ENCODE measurements at regions not wholly inside any gene's neighbourhood (a gene's known extent, or its start where the extent isn't known, plus 50 kb on each side); places are given as distances from the start of the nearest gene placed in this dataset.

GRCh38 chr17:77803726-77804125, 154.8 kb upstream of the TNRC6C start:
- TF ChIP-seq REST (IDR thresholded peaks at IDR 0.05; ENCODE audit: insufficient read depth in 1 of 2, low read depth in 2 of 2, low read length in 2 of 2): no peak
- no peak for TF ChIP-seq SIN3A (IDR thresholded peaks at IDR 0.05; ENCODE audit: borderline replicate concordance, insufficient read depth, low read length)
- no peak for TF ChIP-seq POLR2AphosphoS5 (IDR thresholded peaks at IDR 0.05; ENCODE audit: low read depth, low read length)
- no peak for TF ChIP-seq TAF1 (IDR thresholded peaks at IDR 0.05; ENCODE audit: borderline replicate concordance, insufficient read depth, low read length)
- no peak for TF ChIP-seq FOXP2 (optimal IDR thresholded peaks at IDR 0.05; ENCODE audit: borderline replicate concordance, extremely low read depth, extremely low read length, insufficient read depth)

GRCh38 chr17:77804796-77805426, 153.6 kb upstream of the TNRC6C start:
- TF ChIP-seq SIN3A (IDR thresholded peaks at IDR 0.05; ENCODE audit: borderline replicate concordance, insufficient read depth, low read length): no peak
- TF ChIP-seq REST (IDR thresholded peaks at IDR 0.05; ENCODE audit: insufficient read depth in 1 of 2, low read depth in 2 of 2, low read length in 2 of 2): no peak
- no peak for TF ChIP-seq TAF1 (IDR thresholded peaks at IDR 0.05; ENCODE audit: borderline replicate concordance, insufficient read depth, low read length)
- no peak for TF ChIP-seq FOXP2 (optimal IDR thresholded peaks at IDR 0.05; ENCODE audit: borderline replicate concordance, extremely low read depth, extremely low read length, insufficient read depth)
- TF ChIP-seq POLR2AphosphoS5 (IDR thresholded peaks at IDR 0.05; ENCODE audit: low read depth, low read length): no peak

- no peak for TF ChIP-seq SIN3A (IDR thresholded peaks at IDR 0.05; ENCODE audit: borderline replicate concordance, insufficient read depth, low read length)
- no peak for TF ChIP-seq FOXP2 (optimal IDR thresholded peaks at IDR 0.05; ENCODE audit: borderline replicate concordance, extremely low read depth, extremely low read length, insufficient read depth)
- TF ChIP-seq POLR2AphosphoS5 (IDR thresholded peaks at IDR 0.05; ENCODE audit: low read depth, low read length): no peak
- no peak for TF ChIP-seq TAF1 (IDR thresholded peaks at IDR 0.05; ENCODE audit: borderline replicate concordance, insufficient read depth, low read length)
- no peak for TF ChIP-seq REST (IDR thresholded peaks at IDR 0.05; ENCODE audit: insufficient read depth in 1 of 2, low read depth in 2 of 2, low read length in 2 of 2)
Measured at GRCh38 chr17:77807051-77807745, 151.3 kb upstream of the TNRC6C start.

GRCh38 chr17:77807746-77808441, 150.6 kb upstream of the TNRC6C start:
- TF ChIP-seq FOXP2 (optimal IDR thresholded peaks at IDR 0.05; ENCODE audit: borderline replicate concordance, extremely low read depth, extremely low read length, insufficient read depth): no peak
- TF ChIP-seq SIN3A (IDR thresholded peaks at IDR 0.05; ENCODE audit: borderline replicate concordance, insufficient read depth, low read length): no peak
- TF ChIP-seq POLR2AphosphoS5 (IDR thresholded peaks at IDR 0.05; ENCODE audit: low read depth, low read length): no peak
- TF ChIP-seq TAF1 (IDR thresholded peaks at IDR 0.05; ENCODE audit: borderline replicate concordance, insufficient read depth, low read length): no peak
- no peak for TF ChIP-seq REST (IDR thresholded peaks at IDR 0.05; ENCODE audit: insufficient read depth in 1 of 2, low read depth in 2 of 2, low read length in 2 of 2)

All from PFSK-1 (cell line).